NCI-H187 (cell line): ENCODE measurements at regions not wholly inside any gene's neighbourhood (a gene's known extent, or its start where the extent isn't known, plus 50 kb on each side); places are given as distances from the start of the nearest gene placed in this dataset.
A peak's percentile ranks its signal among the peaks of the same experiment; 100 is the strongest.

ENCODE experiments used
- DNase-seq, 2 experiments: peaks; one replicate each; lab custom pipeline; 2025; lab: John Stamatoyannopoulos, UW

- DNase-seq, result no peak
These were observed 196.4 kb downstream of the SIM1 start for GRCh38 chr6:100268326-100268725.

DNA sequence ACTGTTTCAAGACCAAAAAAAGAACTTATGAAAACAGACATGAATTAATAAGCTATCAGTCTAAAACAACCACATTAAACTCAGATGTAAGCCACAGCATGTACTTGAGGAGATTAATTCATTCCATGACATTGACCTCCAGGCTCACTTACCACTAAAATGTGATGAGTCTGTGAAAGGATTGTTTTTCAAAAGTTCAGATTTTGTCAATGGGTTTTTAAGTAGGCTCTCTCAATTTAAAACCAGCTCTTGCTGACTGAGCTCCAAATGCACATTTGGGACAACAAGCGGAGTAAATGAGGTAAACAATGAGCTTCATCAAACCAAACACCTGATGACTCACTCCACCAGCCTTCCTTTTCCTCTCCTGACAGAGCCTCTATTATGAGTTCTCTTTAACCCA is 197.0 kb downstream of the SIM1 start:
- DNase-seq, result no peak

DNA sequence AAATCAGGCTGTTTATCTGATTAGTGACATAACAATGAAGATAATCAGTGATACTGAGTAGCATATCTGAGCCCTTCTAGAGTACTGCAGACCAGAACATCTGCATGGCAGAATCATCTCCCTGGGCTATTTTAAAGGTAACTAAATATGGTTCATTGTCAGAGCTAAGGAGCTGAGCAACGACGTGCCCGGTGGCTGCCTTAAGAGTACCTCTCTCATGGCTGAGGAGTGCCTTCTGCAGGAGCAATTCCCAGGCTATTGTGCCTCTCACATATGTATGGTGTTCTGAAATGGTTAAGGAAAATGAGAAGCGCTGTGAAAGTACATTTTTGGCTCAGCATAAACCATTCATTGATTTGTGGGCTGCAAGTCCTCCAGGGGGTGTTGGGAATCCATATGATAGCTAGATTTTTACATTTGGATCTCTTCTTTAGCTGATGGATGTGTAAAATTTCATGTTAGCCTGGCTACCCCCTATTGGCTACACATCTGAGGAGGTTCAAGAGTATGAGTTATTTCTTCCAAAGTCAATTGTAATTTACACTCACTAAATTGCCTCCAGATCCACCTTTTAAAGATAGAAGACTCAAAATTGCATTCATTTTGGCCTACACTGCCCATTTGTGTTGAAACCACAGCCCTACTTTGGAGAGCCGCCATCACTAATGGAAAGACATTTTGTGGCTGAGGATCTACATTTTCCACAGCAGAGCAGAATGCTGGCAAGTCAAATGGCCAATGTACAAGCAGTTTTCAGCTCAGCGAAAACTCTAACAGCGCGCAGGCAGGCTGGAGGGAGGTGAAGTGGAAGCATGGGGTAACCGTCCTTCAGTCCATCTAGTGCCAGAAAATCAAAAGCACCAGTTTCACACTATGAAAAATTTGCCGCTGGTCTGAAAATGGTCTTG is 198.0 kb downstream of the SIM1 start:
- DNase-seq, result no peak

DNA sequence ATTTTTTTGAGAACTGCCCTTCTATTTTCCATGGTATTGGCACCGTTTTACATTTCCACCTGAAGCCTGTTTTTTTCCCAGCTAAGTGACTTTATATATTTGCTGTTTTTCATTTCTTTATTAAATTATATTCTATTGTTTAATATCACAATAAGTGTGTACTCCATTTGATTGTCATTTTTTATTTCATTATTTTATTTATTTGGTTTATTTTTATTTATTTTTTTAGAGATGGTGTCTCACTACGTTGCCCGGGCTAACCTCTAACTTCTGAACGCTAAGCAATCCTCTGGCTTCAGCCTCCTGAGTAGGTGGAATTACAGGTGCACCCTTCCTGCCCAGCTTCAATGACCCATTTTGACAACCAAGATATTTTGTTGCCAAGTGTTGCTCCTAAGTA is 202.6 kb downstream of the SIM1 start:
- no peak for DNase-seq

GRCh38 chr6:100261486-100261885 is 203.2 kb downstream of the SIM1 start:
- DNase-seq, result no peak

DNA sequence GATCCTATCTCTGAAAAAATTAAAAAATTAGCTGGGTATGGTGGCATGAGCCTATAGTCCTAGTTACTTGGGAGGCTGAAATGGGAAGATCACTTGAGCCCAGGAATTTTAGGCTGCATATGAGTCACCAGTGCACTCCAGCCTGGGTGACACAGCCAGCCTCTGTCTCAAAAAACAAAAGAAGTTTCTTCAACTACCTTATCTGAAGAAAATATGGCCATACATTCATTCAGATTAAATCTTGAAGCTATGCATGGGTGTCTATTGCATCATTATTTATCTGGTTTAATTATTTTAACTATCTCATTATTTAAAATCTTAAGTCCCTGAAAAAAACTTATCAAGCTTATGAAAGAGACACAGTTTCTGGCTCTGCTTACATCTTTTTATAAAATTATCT is 204.1 kb downstream of the SIM1 start:
- DNase-seq, result no peak

- no peak for DNase-seq
These were observed 204.9 kb downstream of the SIM1 start for GRCh38 chr6:100259865-100260264.

DNA sequence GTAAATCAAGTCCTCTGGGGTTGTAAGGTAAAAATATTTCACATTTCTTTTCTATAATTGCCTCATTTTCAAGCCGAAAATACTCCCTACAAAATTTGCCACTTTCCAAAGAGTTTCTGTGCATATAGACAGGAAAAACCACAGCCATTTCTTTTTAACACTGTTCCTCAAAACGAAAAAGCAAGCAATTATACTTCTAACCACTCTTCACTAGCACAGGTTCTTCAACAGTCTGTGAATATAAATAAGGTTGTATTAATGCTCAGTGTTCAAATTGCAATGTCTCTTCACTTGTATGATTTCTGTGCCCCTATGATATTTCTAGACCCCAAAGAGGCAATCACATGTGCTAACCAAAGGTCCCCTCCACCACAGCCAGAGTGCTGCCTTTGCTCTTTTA is 206.0 kb downstream of the SIM1 start:
- no peak for DNase-seq

DNA sequence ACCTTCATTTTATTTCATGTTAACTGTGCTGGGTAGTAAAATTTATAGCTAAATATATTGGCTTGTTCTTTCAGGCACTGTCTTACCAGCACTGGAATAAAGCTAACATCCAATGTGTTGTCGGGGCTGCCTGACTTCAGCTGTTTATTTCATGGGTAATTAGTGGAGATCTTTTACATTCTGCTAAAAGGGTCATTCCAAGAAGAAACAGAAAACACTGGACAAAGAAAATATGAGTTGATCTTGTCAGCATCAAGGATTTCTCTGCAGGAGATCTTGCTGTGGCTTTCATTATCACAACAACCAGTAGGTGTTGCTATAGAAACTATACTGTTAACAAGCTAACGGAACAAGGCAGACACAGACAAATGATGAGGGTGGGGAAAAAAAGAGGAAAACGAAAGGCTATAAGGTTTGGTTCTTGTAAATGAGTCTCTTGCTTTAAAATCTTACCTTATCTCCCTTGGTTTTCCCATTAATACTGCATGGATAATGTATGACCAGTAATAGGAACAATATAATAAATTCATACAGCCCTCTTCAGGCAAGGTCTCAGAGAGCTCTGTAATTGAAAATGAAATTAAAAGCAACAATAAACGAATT is 206.8 kb downstream of the SIM1 start:
- no peak for DNase-seq

- DNase-seq, result no peak
These were observed 209.0 kb downstream of the SIM1 start for GRCh38 chr6:100255701-100256100.

DNA sequence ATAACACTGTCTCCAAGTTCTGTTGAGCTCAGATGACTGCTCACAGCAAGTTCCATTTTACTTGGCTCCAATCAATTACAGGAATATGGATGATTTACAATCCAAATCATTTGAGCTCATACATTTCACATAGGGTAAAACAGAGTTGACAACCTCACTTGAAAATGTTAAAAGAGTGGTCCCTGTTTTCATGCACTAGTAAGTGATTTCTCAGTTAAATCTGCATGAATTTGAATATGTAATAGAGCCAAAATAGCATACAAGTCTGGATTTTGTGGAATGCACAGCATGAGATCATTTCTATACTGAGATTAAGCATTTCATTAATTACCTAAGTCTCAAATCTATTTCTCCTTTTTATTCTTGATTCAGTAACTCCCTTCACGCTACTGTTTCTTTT is 217.6 kb downstream of the SIM1 start:
- DNase-seq, result no peak

GRCh38 chr6:100246206-100246605 is 218.5 kb downstream of the SIM1 start:
- no peak for DNase-seq

DNA sequence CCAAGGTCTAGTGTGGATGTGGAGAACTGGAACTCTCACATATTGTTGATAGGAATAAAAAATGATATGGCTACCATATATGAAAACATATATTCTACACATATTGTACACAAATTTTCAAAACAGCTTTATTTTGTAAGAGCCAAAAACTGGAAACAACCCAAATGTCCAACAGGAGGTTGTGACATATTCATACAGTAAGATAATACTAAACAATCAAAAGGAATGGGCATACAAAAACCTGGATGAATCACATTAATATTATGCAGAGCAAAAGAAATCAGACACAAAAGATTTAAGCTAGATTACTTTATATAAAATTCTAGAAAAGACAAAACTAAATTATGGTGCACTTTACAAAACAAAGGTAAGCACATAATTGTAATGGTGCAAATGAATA is 223.9 kb downstream of the SIM1 start:
- no peak for DNase-seq

- no peak for DNase-seq
These were observed 226.9 kb downstream of the SIM1 start for GRCh38 chr6:100237821-100238220.

- DNase-seq, result no peak
These were observed 228.3 kb downstream of the SIM1 start for GRCh38 chr6:100236389-100236788.

GRCh38 chr6:100235631-100236030 is 229.1 kb downstream of the SIM1 start:
- no peak for DNase-seq

- DNase-seq, result no peak
These were observed 230.1 kb downstream of the SIM1 start for GRCh38 chr6:100234625-100235024.

GRCh38 chr6:100232781-100233573 is 231.7 kb downstream of the SIM1 start:
- DNase-seq, result no peak

GRCh38 chr6:100230953-100231316 is 233.8 kb downstream of the SIM1 start:
- DNase-seq, result no peak

DNA sequence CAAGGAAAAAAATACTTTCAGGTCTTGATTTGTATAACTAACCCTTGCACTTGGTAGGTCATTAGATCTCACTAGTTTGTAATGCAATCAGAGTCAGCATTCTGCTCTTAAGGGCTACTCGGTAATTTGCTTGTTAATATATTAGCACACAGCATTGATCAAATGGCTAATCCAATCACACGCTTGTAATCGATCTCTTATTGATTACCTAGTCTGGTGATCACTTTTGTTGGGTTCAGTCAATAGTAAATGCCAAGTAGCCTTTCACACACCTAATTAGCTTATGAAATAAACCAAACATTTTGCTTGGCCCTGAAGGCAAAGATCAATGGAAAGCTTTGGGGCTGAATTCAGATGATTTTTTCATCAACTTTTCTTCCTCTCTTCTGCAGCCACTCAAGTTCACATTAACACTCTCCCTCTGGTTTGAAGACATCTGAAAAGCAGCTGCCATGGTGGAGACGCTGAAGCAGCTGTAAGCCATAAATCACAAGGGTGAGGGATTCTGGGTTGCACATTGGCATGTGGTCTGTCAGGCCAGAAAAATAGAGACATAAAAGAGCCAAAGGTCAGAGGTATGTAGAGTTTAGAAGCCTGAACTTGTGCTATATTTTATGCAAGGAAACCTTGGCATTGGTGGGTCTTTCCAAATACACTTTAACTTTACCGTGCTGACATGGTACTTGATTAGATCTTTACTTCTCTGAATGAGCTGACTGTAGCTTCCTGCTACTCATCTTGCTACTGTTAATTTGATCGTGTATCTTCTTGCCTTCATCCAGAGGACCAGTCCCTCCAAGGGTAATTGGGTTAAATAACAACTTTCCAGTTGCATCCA is 234.4 kb downstream of the SIM1 start:
- peak in 1 of 2 experiments; percentile 1 for DNase-seq

DNA sequence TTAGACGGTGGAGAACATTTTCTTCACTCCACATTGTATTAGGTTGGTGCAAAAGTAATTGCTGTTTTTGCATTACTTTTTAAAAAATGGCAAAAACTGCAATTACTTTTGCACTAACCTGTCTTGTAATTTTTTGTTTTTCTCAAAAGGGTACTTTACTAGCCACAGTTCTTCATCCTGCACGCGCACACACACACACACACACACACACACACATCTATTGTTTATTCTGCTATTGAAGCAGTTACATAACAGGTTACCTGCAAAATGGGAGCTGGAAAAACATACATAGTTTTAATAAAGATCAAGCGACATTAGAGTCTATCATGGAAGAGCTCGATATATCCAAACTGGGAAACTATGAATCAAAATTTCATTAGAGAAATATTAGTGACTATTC is 235.2 kb downstream of the SIM1 start:
- DNase-seq, result no peak
